Activated B cell treated with CpG ODN at 0.5 μM for 24 hours (primary cell): ENCODE measurements at regions not wholly inside any gene's neighbourhood (a gene's known extent, or its start where the extent isn't known, plus 50 kb on each side); places are given as distances from the start of the nearest gene placed in this dataset.
A peak's percentile ranks its signal among the peaks of the same experiment; 100 is the strongest.

Source experiments
- ATAC-seq: fragments of 200-7000 bp; cut with Tn5 transposase; one replicate; pipeline ENCODE4 v1.10.0; 2021; ENCODE audit warnings: low read depth, mild to moderate bottlenecking, moderate library complexity
- CTCF ChIA-PET: fragments of 350-600 bp; sonication (Branson Sonifier 250); formaldehyde crosslinking; loops from one replicate; lab custom pipeline; 2021; ENCODE audit warnings: antibody characterized with exemption; lab: Charles Lee
- POLR2A ChIA-PET: fragments of 350-600 bp; sonication (Branson Sonifier 250); formaldehyde crosslinking; loops from one replicate; lab custom pipeline; 2021; ENCODE audit warnings: antibody characterized with exemption; lab: Charles Lee
- DNase-seq: peaks from one replicate; pipeline ENCODE4 v3.0.0; 2022
- H3K27ac Mint-ChIP-seq: one replicate; pipeline ENCODE4 v1.8.0; 2020; ENCODE audit warnings: mixed read lengths
- H3K27me3 Mint-ChIP-seq: one replicate; pipeline ENCODE4 v1.8.0; 2021; ENCODE audit warnings: mixed read lengths
- H3K36me3 Mint-ChIP-seq: one replicate; pipeline ENCODE4 v1.8.0; 2021; ENCODE audit warnings: low read depth, mixed read lengths
- H3K4me1 Mint-ChIP-seq: one replicate; pipeline ENCODE4 v1.8.0; 2021; ENCODE audit warnings: mixed read lengths
- H3K4me3 Mint-ChIP-seq: one replicate; pipeline ENCODE4 v1.8.0; 2020; ENCODE audit warnings: mild to moderate bottlenecking, mixed read lengths
- H3K9me3 Mint-ChIP-seq: one replicate; pipeline ENCODE4 v1.8.0; 2020; ENCODE audit warnings: mixed read lengths
- intact Hi-C: fragments of 100-400 bp; cut with micrococcal nuclease; formaldehyde crosslinking; loops from one replicate; pipeline ENCODE4 v1.15.1; 2024
- TF ChIP-seq, protein P1 (sequence below): fragments of 200-600 bp; IDR thresholded peaks from one replicate; pipeline ENCODE4 v1.8.0; 2022; ENCODE audit warnings: antibody characterized with exemption, mild to moderate bottlenecking

DNA sequence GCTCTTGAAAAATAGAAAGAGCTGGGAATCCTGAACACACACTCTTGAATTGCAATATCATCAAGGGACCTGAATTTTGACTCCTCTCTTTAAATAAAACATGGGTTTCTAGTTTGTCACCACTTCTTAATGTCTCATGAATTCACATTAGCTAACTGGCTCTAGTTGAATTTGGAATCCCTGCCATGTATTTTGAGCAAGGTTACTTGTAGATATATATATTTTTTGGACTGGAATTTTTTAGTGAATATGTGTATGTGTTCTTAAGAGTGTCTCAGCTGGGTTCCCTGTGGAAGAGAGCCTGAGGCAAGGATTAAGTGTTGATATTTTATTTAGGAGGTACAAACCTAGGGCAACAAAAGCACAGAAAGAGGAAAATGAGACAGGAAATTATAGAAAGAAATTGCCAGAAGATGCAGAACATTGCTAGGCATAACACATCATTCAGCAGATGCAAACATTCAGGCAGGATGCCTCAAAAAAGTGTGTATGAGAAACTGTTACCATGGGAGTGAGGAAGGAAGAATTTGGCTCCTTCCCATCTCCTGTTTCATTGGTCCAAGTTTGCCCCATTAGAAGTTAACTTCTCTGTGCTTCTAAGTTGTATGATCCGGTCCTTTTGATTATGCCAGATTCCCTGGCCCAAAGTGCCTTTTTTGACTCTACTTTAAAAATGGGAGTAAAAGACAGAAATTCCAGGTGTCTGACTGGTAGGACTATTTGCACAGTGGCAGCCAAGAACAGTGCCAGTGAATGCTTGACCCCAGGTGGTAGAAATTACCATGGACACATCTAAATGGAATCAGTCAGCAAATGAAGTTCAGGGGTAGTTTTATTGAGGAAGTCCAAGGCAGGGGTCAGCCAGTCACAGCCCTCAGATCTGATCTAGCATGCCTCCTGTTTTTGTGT, 253.7 kb upstream of the TGFBR2 start:
- intact Hi-C loops = no loop called here
- no peak for DNase-seq
- ATAC-seq = no peak
- ChIA-PET POLR2A (no interaction called here), CTCF (no interaction called here)
- Mint-ChIP-seq H3K9me3 (no peaks in the 10 kb centered on the region), H3K4me1 (peaks cover 35% of the 10 kb centered on the region), H3K27me3 (peaks cover 21% of the 10 kb centered on the region), H3K27ac (no peak overlapping the region), H3K4me3 (no peak overlapping the region), H3K36me3 (no peaks in the 10 kb centered on the region)
- TF ChIP-seq, protein P1, sequence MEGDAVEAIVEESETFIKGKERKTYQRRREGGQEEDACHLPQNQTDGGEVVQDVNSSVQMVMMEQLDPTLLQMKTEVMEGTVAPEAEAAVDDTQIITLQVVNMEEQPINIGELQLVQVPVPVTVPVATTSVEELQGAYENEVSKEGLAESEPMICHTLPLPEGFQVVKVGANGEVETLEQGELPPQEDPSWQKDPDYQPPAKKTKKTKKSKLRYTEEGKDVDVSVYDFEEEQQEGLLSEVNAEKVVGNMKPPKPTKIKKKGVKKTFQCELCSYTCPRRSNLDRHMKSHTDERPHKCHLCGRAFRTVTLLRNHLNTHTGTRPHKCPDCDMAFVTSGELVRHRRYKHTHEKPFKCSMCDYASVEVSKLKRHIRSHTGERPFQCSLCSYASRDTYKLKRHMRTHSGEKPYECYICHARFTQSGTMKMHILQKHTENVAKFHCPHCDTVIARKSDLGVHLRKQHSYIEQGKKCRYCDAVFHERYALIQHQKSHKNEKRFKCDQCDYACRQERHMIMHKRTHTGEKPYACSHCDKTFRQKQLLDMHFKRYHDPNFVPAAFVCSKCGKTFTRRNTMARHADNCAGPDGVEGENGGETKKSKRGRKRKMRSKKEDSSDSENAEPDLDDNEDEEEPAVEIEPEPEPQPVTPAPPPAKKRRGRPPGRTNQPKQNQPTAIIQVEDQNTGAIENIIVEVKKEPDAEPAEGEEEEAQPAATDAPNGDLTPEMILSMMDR = no peak

DNA sequence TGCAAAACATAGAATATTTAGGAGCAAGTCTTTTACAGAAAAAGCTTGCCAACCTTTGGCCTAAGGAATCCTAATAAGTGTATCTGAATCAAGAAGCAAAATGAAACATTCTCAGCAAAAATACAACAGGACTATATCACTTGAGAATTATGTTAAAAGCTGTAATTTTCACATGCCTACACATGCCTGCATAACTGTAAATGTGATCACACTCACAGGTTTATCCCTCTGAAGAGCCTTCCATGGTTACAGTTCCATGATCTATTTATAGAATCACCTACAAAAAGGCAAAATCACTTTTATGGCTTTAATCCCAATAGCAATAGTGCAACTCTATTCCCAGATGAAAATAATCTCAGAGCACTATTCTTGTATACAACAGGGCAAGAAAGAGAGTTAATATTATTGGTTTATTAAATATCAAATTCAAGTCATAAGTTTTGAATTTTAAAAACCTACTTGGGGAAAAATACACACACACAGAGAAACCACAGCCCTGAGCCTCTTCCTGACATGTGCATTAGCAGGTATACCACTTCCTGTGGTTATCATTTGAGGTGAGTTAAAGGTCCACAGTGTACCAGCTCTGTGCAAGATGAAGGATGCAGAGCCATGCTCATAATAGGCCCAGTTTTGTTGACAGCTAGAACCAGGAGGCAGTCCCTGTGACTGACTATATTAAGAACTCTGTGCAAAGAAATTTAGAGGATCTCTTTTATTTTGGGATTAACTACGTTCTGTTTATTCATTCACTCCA, 252.5 kb upstream of the TGFBR2 start:
- peaks cover 21% of the 10 kb centered on the region for H3K27me3 Mint-ChIP-seq
- H3K9me3 Mint-ChIP-seq = no peaks in the 10 kb centered on the region
- no peak overlapping the region for H3K4me3 Mint-ChIP-seq
- ChIA-PET CTCF (interaction anchor here (1.0 kb wide), 1 partner anchor 34 kb away, joined by 5 read pairs; no protein-coding TSS in a partner anchor), POLR2A (interaction anchor here (0.7 kb wide), 1 partner anchor 253 kb away, joined by 3 read pairs; no protein-coding TSS in a partner anchor)
- intact Hi-C loops = loop anchor here (2.0 kb wide), 1 partner anchor 15 kb away; no protein-coding TSS in a partner anchor
- ATAC-seq = peak; percentile 72
- no peak for DNase-seq
- TF ChIP-seq, protein P1 = no peak
- H3K4me1 Mint-ChIP-seq = peaks cover 35% of the 10 kb centered on the region
- no peaks in the 10 kb centered on the region for H3K36me3 Mint-ChIP-seq
- H3K27ac Mint-ChIP-seq = peak overlapping the region; percentile 30

- intact Hi-C loops = loop anchor here (2.0 kb wide), 1 partner anchor 14 kb away; no protein-coding TSS in a partner anchor
- Mint-ChIP-seq H3K36me3 (no peaks in the 10 kb centered on the region), H3K4me1 (peaks cover 35% of the 10 kb centered on the region), H3K9me3 (no peaks in the 10 kb centered on the region), H3K4me3 (no peak overlapping the region), H3K27ac (no peak overlapping the region), H3K27me3 (peaks cover 21% of the 10 kb centered on the region)
- no peak for DNase-seq
- TF ChIP-seq, protein P1 = no peak
- no peak for ATAC-seq
- POLR2A ChIA-PET = no interaction called here
- CTCF ChIA-PET = interaction anchor here (1.0 kb wide), 1 partner anchor 35 kb away, joined by 5 read pairs; no protein-coding TSS in a partner anchor
Measured at GRCh38 chr3:30354513-30354912, 251.9 kb upstream of the TGFBR2 start.

- CTCF ChIA-PET = interaction anchor here (0.6 to 1.1 kb wide), 3 partner anchors 26 to 58 kb away, joined by 3 to 5 read pairs (median 3); no protein-coding TSS in a partner anchor
- Mint-ChIP-seq H3K4me1 (peaks cover 35% of the 10 kb centered on the region), H3K27me3 (peaks cover 25% of the 10 kb centered on the region), H3K27ac (no peak overlapping the region), H3K9me3 (no peaks in the 10 kb centered on the region), H3K36me3 (no peaks in the 10 kb centered on the region), H3K4me3 (no peak overlapping the region)
- intact Hi-C loops = loop anchor here (2.0 kb wide), 1 partner anchor 14 kb away; no protein-coding TSS in a partner anchor
- ATAC-seq = no peak
- TF ChIP-seq, protein P1 = no peak
- no peak for DNase-seq
- POLR2A ChIA-PET = interaction anchor here (1.5 kb wide), 1 partner anchor 251 kb away, joined by 3 read pairs; the partner anchor contains the start of gene TGFBR2
Measured at GRCh38 chr3:30354972-30355371, 251.4 kb upstream of the TGFBR2 start.
